Fibroblast of skin of back (primary cell): ENCODE measurements at regions not wholly inside any gene's neighbourhood (a gene's known extent, or its start where the extent isn't known, plus 50 kb on each side); places are given as distances from the start of the nearest gene placed in this dataset.
"Not testable (repeated sequence)": the region's sequence is repeated elsewhere in the genome, so short reads cannot be mapped to it uniquely, and the experiment has no call there.

ENCODE experiments used
- DNase-seq: peaks from one replicate; pipeline ENCODE4 v3.0.0-alpha.2; 2013

- no peak for DNase-seq
Observed at GRCh38 chr1:172838680-172839313, 179.9 kb downstream of the FASLG start.

- not testable (repeated sequence) for DNase-seq
Observed at GRCh38 chr1:172839639-172840038, 180.7 kb downstream of the FASLG start.

- no peak for DNase-seq
Observed at GRCh38 chr1:172843444-172843843, 184.5 kb downstream of the FASLG start.

- DNase-seq, result no peak
Observed at GRCh38 chr1:172845371-172845770, 186.5 kb downstream of the FASLG start.

GRCh38 chr1:172845865-172846264, 187.0 kb downstream of the FASLG start:
- DNase-seq, result no peak

DNA sequence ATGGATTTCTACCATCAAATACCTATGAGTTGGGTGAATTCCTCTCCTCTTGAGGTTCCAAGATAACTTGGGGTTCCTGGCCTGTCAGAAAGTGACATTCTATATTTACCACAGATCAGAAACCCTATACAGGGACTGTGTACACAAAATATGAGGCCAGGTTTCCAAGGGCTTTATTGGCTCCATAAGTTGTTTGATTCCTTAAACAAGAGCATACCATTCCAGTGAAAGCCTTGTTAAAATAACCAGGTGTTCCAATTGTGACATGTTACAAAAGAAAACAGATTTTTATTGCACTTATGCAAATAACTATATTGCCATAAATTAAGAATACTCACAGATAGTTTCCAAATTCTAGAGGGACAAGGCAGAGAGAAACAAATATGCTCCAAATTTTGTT, 188.9 kb downstream of the FASLG start:
- DNase-seq, result not testable (repeated sequence)

DNA sequence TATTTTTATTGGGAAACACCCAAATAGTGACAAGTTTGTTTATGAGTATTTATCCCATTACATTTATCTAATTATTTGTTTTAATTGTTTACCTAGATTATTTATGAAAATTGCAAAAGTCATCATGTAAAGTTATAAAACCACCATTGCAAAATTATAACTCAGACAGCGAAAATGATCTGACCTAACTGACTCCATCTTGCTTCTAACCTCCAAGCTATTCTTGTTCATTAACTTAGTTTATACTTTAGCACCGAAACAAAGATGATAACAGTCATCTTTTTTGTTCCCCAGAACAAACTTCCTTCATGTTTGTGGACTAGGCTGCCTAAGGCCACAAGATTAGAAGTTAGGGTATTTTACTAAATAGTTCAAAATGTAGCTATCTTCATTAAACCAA, 190.8 kb downstream of the FASLG start:
- no peak for DNase-seq

GRCh38 chr1:172851077-172851476, 192.2 kb downstream of the FASLG start:
- no peak for DNase-seq

DNA sequence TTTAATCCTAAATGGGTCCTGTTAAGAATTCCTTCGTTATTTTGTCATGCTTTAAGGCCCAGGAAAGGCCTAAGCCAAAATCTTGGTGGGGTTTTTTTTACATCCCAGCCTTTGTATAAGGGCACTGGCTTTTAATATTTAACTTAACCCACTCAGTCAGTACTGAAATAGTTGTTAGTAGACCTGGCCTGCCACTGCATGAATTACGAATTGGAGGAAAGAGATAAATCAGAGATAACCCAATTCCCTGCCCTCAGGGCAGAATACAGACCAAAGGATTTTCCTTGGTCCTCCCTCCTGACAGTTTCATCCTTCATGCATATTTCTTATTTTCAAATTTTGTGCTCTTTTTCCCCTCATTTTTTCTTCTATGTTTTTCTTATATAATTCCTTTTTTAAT, 193.0 kb downstream of the FASLG start:
- no peak for DNase-seq

- not testable (repeated sequence) for DNase-seq
Observed at GRCh38 chr1:172855983-172856382, 194.8 kb downstream of the TNFSF18 start.

- DNase-seq, result no peak
Observed at GRCh38 chr1:172863031-172863430, 187.7 kb downstream of the TNFSF18 start.

DNA sequence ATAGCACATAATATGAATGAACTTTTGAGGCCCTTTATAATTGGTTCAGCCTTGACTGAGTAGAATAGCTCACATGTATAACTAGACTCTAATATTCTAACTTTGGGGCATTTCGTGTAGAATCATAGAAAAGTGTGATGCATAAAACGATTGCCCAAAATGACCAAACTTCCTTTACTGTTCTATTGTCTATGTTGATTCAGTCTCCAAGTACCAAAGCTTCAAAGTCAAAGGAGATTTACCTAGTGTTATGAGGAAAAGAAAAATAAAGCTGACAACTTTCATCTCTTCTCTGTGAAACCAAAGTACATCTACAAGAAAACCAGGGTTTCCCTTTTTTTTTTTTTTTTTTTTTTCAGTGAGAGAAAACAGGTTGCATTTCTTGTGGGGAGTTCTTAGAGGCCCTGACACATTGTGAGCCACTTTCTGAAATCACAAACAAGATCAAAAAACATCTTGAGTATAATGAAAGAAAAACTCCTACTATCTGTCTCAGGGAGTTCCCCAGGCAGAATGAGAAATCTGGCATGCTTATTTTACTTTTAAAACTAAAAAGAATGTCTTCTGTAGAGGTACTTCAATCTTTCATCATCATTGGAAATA, 183.4 kb downstream of the TNFSF18 start:
- no peak for DNase-seq

GRCh38 chr1:172870901-172871606, 179.7 kb downstream of the TNFSF18 start:
- DNase-seq, result no peak

- DNase-seq, result peak; percentile 46
Observed at GRCh38 chr1:172874950-172875349, 175.8 kb downstream of the TNFSF18 start.

DNA sequence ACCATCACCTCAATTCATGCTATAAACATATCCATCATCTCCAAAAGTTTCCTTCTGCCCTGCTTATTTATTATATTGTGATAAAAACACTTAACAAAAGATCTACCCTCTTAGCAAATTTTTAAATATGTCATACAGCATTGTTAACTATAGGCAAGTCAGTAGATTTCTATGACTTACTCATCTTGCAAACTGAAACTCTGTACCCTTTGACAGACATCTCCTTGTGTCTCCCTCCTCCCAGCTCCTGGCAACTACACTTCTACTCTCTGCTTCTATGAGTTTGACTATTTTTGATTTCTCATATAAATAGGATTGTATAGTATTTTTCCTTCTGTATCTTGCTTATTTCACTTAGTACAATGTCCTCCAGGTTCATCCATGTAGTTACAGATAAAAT, 174.8 kb downstream of the TNFSF18 start:
- DNase-seq, result no peak

DNA sequence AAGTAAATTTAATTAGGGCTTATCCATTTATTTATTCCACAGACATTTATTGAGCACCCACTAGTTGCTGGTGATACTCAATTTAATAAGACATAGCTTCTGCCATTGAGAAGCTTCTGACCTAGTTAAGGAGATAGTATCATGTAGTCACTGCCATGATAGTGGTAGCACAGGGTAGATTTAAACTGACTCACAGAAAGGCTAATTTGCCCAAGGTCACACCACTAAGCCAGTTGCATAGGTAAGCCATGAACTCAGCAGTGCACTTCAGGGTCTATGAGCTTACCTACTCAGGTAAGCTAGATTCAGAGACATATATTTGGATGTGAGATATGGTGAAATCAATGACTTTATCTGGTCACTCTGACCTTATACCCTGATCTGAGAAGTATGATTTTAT, 168.4 kb downstream of the TNFSF18 start:
- DNase-seq, result no peak

- DNase-seq, result no peak
Observed at GRCh38 chr1:172882791-172883386, 167.9 kb downstream of the TNFSF18 start.

GRCh38 chr1:172883387-172883791, 167.4 kb downstream of the TNFSF18 start:
- no peak for DNase-seq

DNA sequence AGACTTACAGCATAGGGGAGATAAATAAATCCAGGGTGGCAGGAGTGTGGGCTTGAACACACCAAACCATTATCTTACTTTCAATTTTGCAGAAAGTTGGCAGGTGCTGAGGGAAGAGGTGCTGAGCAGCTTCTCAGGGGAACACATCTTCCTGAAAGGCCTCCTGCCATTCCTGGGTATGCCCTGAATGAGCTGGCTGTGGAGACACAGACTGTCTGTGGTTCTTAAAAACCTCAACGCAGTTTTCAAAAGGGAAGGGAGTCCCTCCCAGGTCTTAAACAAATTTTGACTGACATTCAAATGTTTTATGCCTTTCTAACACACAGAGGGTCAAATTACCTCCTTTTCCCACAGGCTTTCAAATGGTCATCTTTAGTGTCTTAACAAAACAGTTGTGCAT, 166.9 kb downstream of the TNFSF18 start:
- DNase-seq, result no peak

DNA sequence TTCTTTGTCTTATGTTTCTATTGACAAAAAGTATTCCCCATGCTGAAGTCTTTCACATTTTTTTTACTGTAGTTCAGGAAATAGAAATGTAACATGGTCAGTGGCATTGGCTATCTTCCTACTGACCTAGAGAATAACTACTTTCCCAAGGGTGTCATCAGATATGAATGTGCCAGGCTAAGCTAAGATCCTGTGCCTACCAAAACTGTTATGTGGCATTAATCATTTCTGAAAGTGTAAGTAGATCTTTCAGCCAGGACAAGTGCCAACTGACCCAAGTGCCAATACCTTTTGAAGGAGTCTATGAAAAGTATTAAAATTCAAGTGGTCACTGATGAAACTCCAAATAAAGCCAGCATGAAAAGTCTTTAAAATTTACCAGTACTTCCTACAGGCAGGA, 165.3 kb downstream of the TNFSF18 start:
- no peak for DNase-seq

DNA sequence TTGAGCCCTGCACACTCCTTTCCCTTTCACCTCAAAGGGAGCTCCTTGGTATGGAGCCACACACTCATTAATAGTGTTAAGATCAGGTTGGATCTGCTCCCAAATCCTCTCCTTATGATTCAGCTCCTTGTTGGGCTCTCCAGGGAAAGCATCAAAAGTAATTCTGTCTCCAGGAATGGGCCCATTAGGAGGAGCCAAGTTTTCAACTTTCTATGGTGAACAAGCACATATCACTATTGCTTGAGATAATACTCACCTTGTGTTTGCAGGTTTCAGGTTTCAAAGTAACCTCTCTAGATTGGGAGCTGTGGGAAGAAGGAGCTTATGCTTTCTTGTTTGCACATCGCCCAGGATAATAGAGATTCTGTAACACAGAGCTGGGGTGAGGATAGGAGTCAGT, 164.8 kb downstream of the TNFSF18 start:
- no peak for DNase-seq

DNA sequence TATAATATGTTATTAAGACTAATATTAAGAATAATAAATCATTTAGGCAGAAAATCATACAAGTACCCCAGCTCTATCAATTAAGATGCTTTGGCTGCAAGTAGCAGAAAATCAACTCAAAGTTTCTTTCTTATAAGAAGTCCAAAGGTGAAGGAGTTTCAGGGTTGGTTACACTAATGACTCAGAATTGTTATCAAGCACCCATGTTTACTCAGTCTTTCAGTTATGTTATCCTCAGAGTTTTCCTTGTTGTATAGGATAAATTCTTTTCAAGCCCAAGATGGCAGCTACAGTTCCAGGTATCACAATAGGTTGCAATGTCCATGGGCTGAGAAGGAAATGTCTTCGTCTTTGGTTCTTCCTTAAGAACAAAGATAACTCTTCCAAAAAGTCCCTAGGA, 163.6 kb downstream of the TNFSF18 start:
- no peak for DNase-seq

DNA sequence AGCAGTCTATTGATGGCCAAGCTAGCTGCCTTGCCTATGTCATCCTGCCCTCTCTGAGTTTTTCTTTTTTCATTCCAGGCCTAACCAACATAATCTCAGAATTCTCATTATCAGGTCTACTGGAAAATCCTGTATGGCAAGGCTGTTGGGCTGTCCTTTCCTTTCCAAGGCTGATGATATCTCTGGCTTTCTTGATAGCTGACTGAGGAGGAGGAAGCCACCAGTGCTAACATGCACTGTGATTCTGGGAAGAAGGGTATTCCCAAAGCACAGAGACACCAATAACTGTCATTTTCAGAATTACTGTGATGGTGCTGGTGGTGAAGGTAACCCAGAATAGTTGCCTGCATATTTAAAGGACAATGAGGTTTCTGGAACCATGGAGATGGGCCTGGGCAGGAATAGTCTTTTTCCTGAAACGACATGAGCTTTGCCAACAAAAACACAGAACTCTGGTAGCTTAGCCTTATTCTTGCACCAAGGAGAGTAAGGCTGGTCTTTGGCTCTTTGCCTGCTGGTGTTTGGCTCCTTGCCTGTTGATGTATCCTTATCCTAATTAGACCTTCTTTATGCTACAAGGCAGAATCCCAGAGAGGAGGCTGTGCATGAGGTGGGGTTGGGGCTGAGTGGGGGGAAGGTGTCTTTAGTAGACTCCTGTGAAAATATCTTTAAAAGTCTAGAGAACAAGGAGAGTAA, 157.4 kb downstream of the TNFSF18 start:
- peak; percentile 64 for DNase-seq
